A549 (cell line): ENCODE measurements at regions not wholly inside any gene's neighbourhood (a gene's known extent, or its start where the extent isn't known, plus 50 kb on each side); places are given as distances from the start of the nearest gene placed in this dataset.

Experiments
- ATAC-seq, 2 experiments: fragments of 200-7000 bp in 1 of 2; fragments of >200 bp in 1 of 2; cut with Nextera tagmentation in 1 of 2; cut with Tn5 transposase in 1 of 2; 3 replicates each; pipeline versions ENCODE4 v1.8.0 to v1.9.1; 2018 to 2020; ENCODE audit warnings: mild to moderate bottlenecking in 1 of 2, moderate library complexity in 1 of 2
- CTCF ChIA-PET: fragments of 300-600 bp; sonication (Branson Sonifier 250); formaldehyde crosslinking; extraction: SDS; loops from one replicate; lab custom pipeline; 2021; ENCODE audit warnings: antibody characterized with exemption, inconsistent platforms; lab: Yijun Ruan, JAX
- POLR2A ChIA-PET: fragments of 350-600 bp; formaldehyde crosslinking; extraction: SDS; loops from one replicate; lab custom pipeline; 2021; ENCODE audit warnings: antibody characterized with exemption, inconsistent platforms; lab: Yijun Ruan, JAX
- DNase-seq, 2 experiments: peaks; one replicate each; pipeline versions ENCODE4 v3.0.0 to v3.0.0-alpha.2; 2011 to 2016; ENCODE audit warnings: low read depth in 1 of 2, low spot score in 1 of 2
- FAIRE-seq: peaks from 2 replicates; lab custom pipeline; 2011; peaks lifted over from hg19 to GRCh38; lab: Jason Lieb, UNC
- H3K27ac ChIP-seq, 2 experiments: fragments of >200 bp; sonication (Bioruptor Twin); formaldehyde crosslinking; 3 replicates each; pipeline ENCODE4 v1.5.1; 2016 to 2017
- H3K4me1 ChIP-seq: fragments of >200 bp; sonication (Bioruptor Twin); formaldehyde crosslinking; 3 replicates; pipeline ENCODE4 v1.6.1; 2016
- H3K4me2 ChIP-seq: fragments of >200 bp; sonication (Bioruptor Twin); formaldehyde crosslinking; 3 replicates; pipeline ENCODE4 v1.6.1; 2016
- H3K4me3 ChIP-seq: fragments of >200 bp; sonication (Bioruptor Twin); formaldehyde crosslinking; 3 replicates; pipeline ENCODE4 v1.5.1; 2016
- H3K9me3 ChIP-seq: fragments of >200 bp; sonication (Bioruptor Twin); formaldehyde crosslinking; 3 replicates; pipeline ENCODE4 v1.6.1; 2016
- BHLHE40 ChIP-seq: IDR thresholded peaks from 2 replicates; pipeline ENCODE4 v1.6.1; 2012; ENCODE audit warnings: low read depth, low read length, inconsistent platforms
- CBX2 ChIP-seq: fragments of 200-600 bp; sonication (generic); IDR thresholded peaks from 2 replicates; pipeline ENCODE4 v1.6.1; 2016; ENCODE audit warnings: low read depth, mild to moderate bottlenecking, borderline replicate concordance
- CBX8 ChIP-seq: fragments of 200-600 bp; sonication (generic); IDR thresholded peaks from 2 replicates; pipeline ENCODE4 v1.6.1; 2016
- EHMT2 ChIP-seq: fragments of 200-600 bp; sonication (generic); IDR thresholded peaks from 2 replicates; pipeline ENCODE4 v1.6.1; 2016; ENCODE audit warnings: antibody characterized with exemption, low read depth, mild to moderate bottlenecking, moderate library complexity
- GATA3 ChIP-seq: IDR thresholded peaks from 2 replicates; pipeline ENCODE4 v1.6.1; 2012; ENCODE audit warnings: borderline replicate concordance
- HEYL ChIP-seq: fragments of 250-450 bp; sonication (Bioruptor Pico); IDR thresholded peaks from 2 replicates; pipeline ENCODE4 v1.8.0; 2021; ENCODE audit warnings: mild to moderate bottlenecking, moderate library complexity
- HOXB13 ChIP-seq: fragments of 250-450 bp; sonication (Bioruptor Pico); IDR thresholded peaks from 2 replicates; pipeline ENCODE4 v1.5.0; 2020; ENCODE audit warnings: low read depth, mild to moderate bottlenecking, moderate library complexity
- HOXB5 ChIP-seq: fragments of 250-450 bp; sonication (Bioruptor Pico); IDR thresholded peaks from 2 replicates; pipeline ENCODE4 v1.5.0; 2020; ENCODE audit warnings: mild to moderate bottlenecking, moderate library complexity
- KDM5A ChIP-seq: fragments of 200-600 bp; sonication (generic); IDR thresholded peaks from 2 replicates; pipeline ENCODE4 v1.6.1; 2016; ENCODE audit warnings: antibody characterized with exemption, mild to moderate bottlenecking
- NPAS2 ChIP-seq: fragments of 250-450 bp; sonication (Bioruptor Pico); IDR thresholded peaks from 2 replicates; pipeline ENCODE4 v1.8.0; 2022; ENCODE audit warnings: mild to moderate bottlenecking, moderate library complexity, borderline replicate concordance
- REST ChIP-seq: fragments of 200-600 bp; sonication (generic); IDR thresholded peaks from 2 replicates; pipeline ENCODE4 v1.6.1; 2016; ENCODE audit warnings: antibody characterized with exemption, mild to moderate bottlenecking, moderate library complexity
- SREBF2 ChIP-seq: fragments of 450-650 bp; IDR thresholded peaks from 2 replicates; pipeline ENCODE4 v1.6.1; 2014; ENCODE audit warnings: mild to moderate bottlenecking, moderate library complexity
- ZFP36 ChIP-seq: fragments of 450-650 bp; IDR thresholded peaks from 2 replicates; pipeline ENCODE4 v1.6.1; 2014; ENCODE audit warnings: borderline replicate concordance; ENCODE audit not compliant: partially characterized antibody
- WGBS: methylation state at CpG from one replicate; pipeline ENCODE4 v1.1.6; 2017; ENCODE audit errors: missing lambda C conversion rate; 5-methylcytosine and 5-hydroxymethylcytosine counted together
- TF ChIP-seq, protein P1 (sequence below): IDR thresholded peaks from 2 replicates; pipeline ENCODE4 v1.6.1; 2012
- TF ChIP-seq, protein P2 (sequence below): fragments of 450-650 bp; IDR thresholded peaks from 2 replicates; pipeline ENCODE4 v1.6.1; 2014; ENCODE audit warnings: antibody characterized with exemption

- no peak for TF ChIP-seq REST
- TF ChIP-seq, all 56 proteins: peak for 3
Observed at GRCh38 chr17:45722161-45722560, 62.0 kb upstream of the CRHR1 start (continued).

- no peak overlapping the region for H3K4me2 ChIP-seq
- DNase-seq (no peak), FAIRE-seq (no peak), ATAC-seq (no peak)
- POLR2A ChIA-PET = no interaction called here
- no peak overlapping the region for H3K4me3 ChIP-seq
- WGBS = 17% methylated on average over 5 of the region's 5 CpGs
- TF ChIP-seq EHMT2 (no peak), GATA3 (no peak), CBX2 (no peak)
- TF ChIP-seq, protein P1, sequence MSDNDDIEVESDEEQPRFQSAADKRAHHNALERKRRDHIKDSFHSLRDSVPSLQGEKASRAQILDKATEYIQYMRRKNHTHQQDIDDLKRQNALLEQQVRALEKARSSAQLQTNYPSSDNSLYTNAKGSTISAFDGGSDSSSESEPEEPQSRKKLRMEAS = no peak
- TF ChIP-seq, protein P2, sequence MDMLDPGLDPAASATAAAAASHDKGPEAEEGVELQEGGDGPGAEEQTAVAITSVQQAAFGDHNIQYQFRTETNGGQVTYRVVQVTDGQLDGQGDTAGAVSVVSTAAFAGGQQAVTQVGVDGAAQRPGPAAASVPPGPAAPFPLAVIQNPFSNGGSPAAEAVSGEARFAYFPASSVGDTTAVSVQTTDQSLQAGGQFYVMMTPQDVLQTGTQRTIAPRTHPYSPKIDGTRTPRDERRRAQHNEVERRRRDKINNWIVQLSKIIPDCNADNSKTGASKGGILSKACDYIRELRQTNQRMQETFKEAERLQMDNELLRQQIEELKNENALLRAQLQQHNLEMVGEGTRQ = peak; percentile 52
- H3K4me1 ChIP-seq = no peaks in the 10 kb centered on the region
- CTCF ChIA-PET = interaction anchor here (1.4 to 6.7 kb wide), 3 partner anchors 8 to 89 kb away, joined by 6 to 42 read pairs (median 18); partner anchors contain the start of gene CRHR1
- peaks cover 33% of the 10 kb centered on the region for H3K9me3 ChIP-seq
- no peak overlapping the region for H3K27ac ChIP-seq
Observed at GRCh38 chr17:45729294-45729907, 54.7 kb upstream of the CRHR1 start.

- Histone ChIP-seq H3K9me3 (peaks cover 25% of the 10 kb centered on the region), H3K4me3 (no peak overlapping the region), H3K4me2 (no peak overlapping the region), H3K27ac (no peak overlapping the region)
- no peak for DNase-seq
- CTCF ChIA-PET = interaction anchor here (1.2 to 6.7 kb wide), 7 partner anchors 9 to 122 kb away, joined by 3 to 42 read pairs (median 4); partner anchors contain the start of gene CRHR1
- FAIRE-seq = no peak
- 4% methylated on average over 2 of the region's 2 CpGs for WGBS
- no peak for TF ChIP-seq HOXB13 (CRISPR knock-in tag)
- no peak for TF ChIP-seq NPAS2 (CRISPR knock-in tag)
- no peak for TF ChIP-seq EHMT2
- no peak for TF ChIP-seq ZFP36
- no peak for TF ChIP-seq CBX8
- TF ChIP-seq HEYL (CRISPR knock-in tag) = no peak
- TF ChIP-seq HOXB5 (CRISPR knock-in tag) = no peak
- TF ChIP-seq SREBF2 = no peak
- TF ChIP-seq, all 56 proteins: peak for 0
- no peak for ATAC-seq
- H3K4me1 ChIP-seq = no peaks in the 10 kb centered on the region
- POLR2A ChIA-PET = no interaction called here
Observed at GRCh38 chr17:45730192-45730591, 53.9 kb upstream of the CRHR1 start.

DNA sequence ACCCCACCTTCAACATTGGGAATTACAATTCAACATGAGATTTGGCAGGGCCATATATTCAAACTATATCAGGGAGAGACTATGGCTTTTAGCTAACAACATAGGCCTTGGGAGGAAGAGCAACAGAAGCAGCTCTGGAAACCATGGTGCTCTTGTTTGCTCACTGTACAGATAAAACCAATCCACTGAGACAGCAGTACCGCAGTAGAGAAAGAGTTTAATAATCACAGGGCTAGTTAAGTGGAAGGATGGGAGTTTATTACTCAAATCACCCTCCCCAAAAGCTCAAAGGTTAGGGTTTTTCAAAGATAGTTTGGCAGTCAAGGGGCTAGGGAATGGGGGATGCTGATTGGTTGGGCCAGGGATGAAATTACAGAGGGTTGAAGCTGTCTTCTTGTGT is 52.7 kb upstream of the CRHR1 start:
- no peak overlapping the region for H3K4me3 ChIP-seq
- CTCF ChIA-PET = interaction anchor here (1.0 to 6.7 kb wide), 10 partner anchors 8 to 121 kb away, joined by 3 to 42 read pairs (median 4); partner anchors contain the start of gene CRHR1
- no peaks in the 10 kb centered on the region for H3K4me1 ChIP-seq
- no peak for ATAC-seq
- TF ChIP-seq KDM5A (peak; percentile 63; the same call in 1 of the 2 replicates), BHLHE40 (no peak)
- TF ChIP-seq, all 56 proteins: peak for 1
- WGBS = 37% methylated on average over 1 of the region's 1 CpG
- POLR2A ChIA-PET = no interaction called here
- no peak for DNase-seq
- H3K9me3 ChIP-seq = peaks cover 22% of the 10 kb centered on the region
- no peak overlapping the region for H3K4me2 ChIP-seq
- no peak overlapping the region for H3K27ac ChIP-seq
- no peak for FAIRE-seq
